HG03520 (cell line): ENCODE measurements at regions not wholly inside any gene's neighbourhood (a gene's known extent, or its start where the extent isn't known, plus 50 kb on each side); places are given as distances from the start of the nearest gene placed in this dataset.

Experiments
- ATAC-seq: cut with Tn5 transposase; IDR thresholded peaks from one replicate; pipeline ENCODE4 v1.9.1; 2021; ENCODE audit warnings: mild to moderate bottlenecking, moderate library complexity; ENCODE audit not compliant: unreplicated experiment

- no peak for ATAC-seq
Measured at GRCh38 chr17:77426676-77427386, 286.1 kb downstream of the SEC14L1 start.

DNA sequence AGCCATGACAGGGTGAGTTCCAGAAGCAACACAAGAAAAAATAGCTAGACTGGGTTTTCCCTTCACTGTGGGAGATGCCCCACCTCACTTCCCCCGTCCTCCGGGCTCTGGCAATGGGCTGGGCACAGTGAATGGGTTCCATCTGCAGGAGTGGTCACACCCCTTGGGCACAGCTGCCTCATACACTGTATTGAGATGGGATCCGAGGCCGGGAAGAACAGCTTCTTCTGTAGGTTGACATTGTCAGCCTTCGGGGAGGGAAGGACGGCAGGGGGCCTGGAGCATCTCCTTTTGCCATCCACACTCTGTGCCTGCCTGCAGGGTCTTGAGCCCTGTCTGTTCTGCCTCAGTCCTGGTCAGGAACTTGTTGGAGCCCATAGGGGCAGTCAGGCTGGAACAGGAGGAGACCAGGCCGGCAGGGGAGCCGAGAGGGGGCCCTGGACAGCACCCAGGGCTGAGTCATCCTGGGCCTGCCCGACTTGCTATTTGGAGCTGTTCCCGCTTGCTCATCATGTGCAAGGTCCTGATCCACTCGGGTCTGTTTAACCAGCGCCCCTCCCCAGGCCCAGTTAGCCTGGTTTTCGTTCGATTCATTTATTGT lies 286.7 kb downstream of the SEC14L1 start:
- ATAC-seq, result no peak

DNA sequence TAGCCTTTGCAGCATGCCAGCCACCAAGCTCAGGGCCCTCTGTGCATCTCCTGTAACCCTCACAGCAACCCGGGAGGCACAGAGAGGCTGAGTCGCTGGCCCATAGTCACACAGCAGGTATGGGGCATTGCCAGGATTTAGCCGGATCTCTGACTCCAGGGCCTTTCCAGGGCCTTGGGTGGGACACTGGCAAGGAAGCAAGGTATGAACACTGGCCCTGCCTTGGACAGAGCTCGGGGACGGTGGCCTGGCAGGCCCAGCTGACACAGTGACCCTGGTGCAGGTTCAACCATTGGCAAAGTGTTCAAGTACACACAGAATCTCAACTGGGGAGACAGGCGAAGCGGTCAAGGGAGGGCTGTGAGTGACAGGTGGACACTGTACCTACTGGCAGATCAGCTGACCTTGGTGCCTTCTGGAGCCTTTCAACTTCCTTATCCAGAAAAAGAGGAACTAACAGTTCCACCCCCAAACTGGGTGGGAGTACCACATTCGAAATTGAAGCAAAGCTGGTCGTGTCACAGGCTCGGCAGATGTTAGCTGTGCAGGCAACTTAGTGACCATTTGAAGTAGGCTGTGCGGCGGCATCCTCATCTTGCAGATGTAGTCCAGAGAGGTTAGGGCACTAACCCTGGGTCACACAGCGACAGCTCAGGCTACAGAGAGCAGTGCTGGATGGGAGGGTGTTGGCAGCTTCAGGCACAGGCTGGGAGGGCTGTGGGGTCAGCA lies 287.4 kb downstream of the SEC14L1 start:
- ATAC-seq, result no peak

DNA sequence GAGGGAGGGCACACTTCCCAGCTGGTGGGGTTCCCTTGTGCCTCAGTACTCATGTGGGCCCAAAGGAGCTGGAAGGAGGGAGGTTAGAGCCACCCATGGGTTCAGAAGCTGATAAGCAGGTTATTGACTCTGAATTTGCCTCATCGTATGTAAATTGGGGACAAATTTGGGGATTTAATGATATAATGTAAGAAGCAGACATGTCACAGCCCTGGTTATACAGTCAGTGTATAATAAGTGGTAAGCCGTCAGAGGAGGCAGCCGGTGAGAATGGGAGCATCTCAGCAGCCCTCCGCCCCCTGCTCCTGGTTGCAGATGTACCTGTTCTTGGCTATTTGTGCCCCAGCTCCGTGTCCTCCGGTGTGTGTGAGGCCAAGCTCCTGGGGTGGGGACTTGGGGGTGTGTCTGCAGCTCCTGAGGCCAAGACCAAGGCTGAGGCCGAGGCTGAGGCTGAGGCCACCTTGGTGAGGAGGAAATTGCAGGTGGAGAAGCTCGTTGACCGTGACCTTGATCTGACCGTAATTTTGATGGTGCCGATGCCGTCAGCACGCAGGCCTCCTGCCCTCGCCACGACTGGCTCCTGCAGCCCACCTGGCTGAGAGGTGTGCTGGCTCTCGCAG lies 288.1 kb downstream of the SEC14L1 start:
- no peak for ATAC-seq

GRCh38 chr17:77429369-77429968 lies 288.7 kb downstream of the SEC14L1 start:
- no peak for ATAC-seq

- no peak for ATAC-seq
Measured at GRCh38 chr17:77429969-77430752, 289.4 kb downstream of the SEC14L1 start.

- ATAC-seq, result no peak
Measured at GRCh38 chr17:77432034-77432661, 291.4 kb downstream of the SEC14L1 start.

GRCh38 chr17:77432742-77433141 lies 292.0 kb downstream of the SEC14L1 start:
- ATAC-seq, result no peak

GRCh38 chr17:77433385-77434135 lies 292.8 kb downstream of the SEC14L1 start:
- ATAC-seq, result no peak

GRCh38 chr17:77434136-77435114 lies 293.7 kb downstream of the SEC14L1 start:
- ATAC-seq, result no peak

DNA sequence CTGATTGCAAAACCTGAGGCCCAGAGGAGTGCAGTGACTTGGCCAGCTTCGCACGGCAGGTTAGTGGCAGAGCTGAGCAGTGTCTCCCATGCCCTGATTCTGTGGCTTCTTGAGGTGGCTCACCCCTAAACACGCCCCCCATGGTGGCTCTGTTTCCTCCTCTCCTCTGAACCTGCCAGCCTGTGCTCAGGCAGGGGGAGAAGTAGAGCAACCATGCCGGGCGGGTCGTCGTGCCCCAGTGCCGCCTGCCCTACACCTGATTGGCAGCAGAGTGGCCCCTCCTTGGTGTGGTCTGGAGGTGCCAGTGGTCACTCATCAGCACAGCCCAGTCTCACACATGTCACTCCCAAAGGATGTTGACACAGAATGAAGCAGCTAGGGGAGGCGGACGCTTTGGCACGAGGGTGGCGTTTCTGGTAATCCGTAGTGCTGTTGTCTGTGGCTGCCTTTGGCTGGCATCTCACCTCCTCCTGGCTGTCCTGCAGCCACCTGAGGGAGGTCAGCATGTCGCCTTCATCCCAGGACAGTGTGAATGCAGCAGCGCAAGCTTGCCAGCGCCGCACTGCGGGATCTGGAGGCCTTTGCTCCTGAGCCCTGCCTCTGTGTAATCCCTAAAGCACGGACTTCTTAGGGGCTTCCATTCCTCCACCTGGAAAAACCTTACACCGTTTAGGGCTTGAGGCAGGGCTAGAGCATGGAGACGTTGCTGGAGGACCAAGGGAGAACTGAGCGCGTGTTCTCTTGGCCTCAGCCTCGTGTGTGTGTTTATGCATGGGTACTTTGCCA lies 294.7 kb downstream of the SEC14L1 start:
- no peak for ATAC-seq

- no peak for ATAC-seq
Measured at GRCh38 chr17:77436058-77436442, 295.3 kb downstream of the SEC14L1 start.

DNA sequence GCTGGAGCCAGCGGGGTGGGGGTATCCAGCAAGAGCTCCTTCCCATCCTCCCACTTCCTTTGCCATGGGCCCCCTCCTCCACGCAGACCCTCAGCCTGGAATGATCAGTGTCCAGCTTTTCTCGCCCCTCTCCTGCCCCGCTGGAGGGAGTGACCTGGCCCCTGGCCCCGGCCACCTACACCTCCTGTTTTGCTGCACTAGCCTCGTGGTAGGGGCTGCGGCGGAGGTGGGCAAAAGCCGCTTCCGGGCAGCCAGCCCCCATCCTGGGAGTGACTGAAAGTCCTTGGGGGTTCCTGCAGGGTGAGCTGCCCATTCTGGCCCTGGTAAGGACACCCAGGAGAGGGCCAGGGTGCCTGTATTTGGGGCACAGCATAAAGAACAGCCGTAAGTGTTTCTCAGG lies 295.7 kb downstream of the SEC14L1 start:
- ATAC-seq, result no peak

GRCh38 chr17:77437017-77437416 lies 296.2 kb downstream of the SEC14L1 start:
- no peak for ATAC-seq

- no peak for ATAC-seq
Measured at GRCh38 chr17:77437747-77438146, 297.0 kb downstream of the SEC14L1 start.

DNA sequence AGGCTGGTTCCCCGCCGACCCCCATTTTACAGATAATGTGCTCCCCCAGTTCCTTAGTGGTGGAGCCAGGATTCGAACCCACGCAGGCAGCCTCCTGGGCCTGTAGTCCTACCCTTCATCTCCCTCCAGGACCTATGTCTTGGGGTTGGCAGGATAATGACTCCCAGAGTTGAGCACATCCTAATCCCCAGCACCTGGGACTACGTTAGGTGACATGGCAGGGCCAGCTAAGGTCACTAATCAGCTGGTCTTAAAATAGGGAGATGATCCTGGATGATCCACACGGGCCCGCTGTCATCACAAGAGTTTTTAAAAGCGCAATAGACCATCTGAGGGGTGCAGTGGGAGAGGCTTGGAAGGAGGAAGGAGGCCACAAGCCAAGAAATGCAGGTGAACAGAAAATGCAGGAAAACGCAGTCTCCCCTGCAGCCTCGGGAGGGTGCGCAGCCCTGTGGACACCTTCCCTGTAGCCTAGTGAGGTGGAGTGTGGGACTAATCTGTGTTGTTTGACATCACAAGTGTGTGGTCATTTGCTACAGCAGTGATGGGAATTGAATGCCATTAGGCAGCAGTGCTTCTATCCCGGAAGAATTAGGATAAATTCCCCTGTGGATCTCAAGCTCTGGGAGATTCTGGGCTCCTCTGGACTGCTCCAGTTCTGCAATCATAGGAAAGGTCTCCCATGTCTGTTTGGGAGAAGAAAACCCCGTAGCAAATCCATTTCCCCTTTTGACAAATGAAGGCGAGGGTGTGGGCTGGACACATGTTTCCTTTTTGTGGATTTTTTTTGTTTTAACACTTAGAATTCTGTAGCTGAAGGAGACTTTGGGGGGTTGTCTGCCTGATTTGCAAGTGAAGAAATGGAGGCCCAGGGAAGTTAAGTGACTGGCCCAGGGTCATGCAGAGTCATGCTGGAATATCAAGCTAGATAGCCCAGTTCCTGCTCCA lies 297.7 kb downstream of the SEC14L1 start:
- no peak for ATAC-seq
